Right renal pelvis (tissue), 4 donors: ENCODE measurements at regions not wholly inside any gene's neighbourhood (a gene's known extent, or its start where the extent isn't known, plus 50 kb on each side); places are given as distances from the start of the nearest gene placed in this dataset.
"Not testable (repeated sequence)": the region's sequence is repeated elsewhere in the genome, so short reads cannot be mapped to it uniquely, and the experiment has no call there.

ENCODE experiments used
- DNase-seq, 4 donors: peaks; one replicate each; pipeline ENCODE4 v3.0.0-alpha.2; 2013; ENCODE audit warnings: low read depth in 4 of 4, low spot score in 3 of 4, missing footprints in 1 of 4

- DNase-seq: peak in 1 of 4 donors; percentile 8
Measured at GRCh38 chr15:32342772-32343199, 60.3 kb downstream of the GOLGA8K start.

GRCh38 chr15:32342268-32342667 lies 60.8 kb downstream of the GOLGA8K start:
- not testable (repeated sequence) for DNase-seq

GRCh38 chr15:32341530-32341929 lies 61.6 kb downstream of the GOLGA8K start:
- not testable (repeated sequence) for DNase-seq

- not testable (repeated sequence) for DNase-seq
Measured at GRCh38 chr15:32336804-32337203, 66.3 kb downstream of the GOLGA8K start.

GRCh38 chr15:32323353-32323752 lies 79.7 kb downstream of the GOLGA8K start:
- not testable (repeated sequence) for DNase-seq

- DNase-seq: not testable (repeated sequence)
Measured at GRCh38 chr15:32319247-32319646, 83.8 kb downstream of the GOLGA8K start.

GRCh38 chr15:32316482-32316881 lies 86.6 kb downstream of the GOLGA8K start:
- not testable (repeated sequence) for DNase-seq

GRCh38 chr15:32315079-32315939 lies 87.8 kb downstream of the GOLGA8K start:
- DNase-seq: not testable (repeated sequence)

GRCh38 chr15:32313446-32314209 lies 89.5 kb downstream of the GOLGA8K start:
- DNase-seq: not testable (repeated sequence)

- DNase-seq: not testable (repeated sequence)
Measured at GRCh38 chr15:32312721-32313120, 90.4 kb downstream of the GOLGA8K start.

GRCh38 chr15:32307592-32307991 lies 95.5 kb downstream of the GOLGA8K start:
- not testable (repeated sequence) for DNase-seq

GRCh38 chr15:32276200-32276830 lies 126.8 kb downstream of the GOLGA8K start:
- DNase-seq: not testable (repeated sequence)

GRCh38 chr15:32253958-32254357 lies 149.1 kb downstream of the GOLGA8K start:
- not testable (repeated sequence) for DNase-seq

GRCh38 chr15:32249207-32249606 lies 153.9 kb downstream of the GOLGA8K start:
- DNase-seq: not testable (repeated sequence)

- DNase-seq: not testable (repeated sequence)
Measured at GRCh38 chr15:32243727-32244126, 159.4 kb downstream of the GOLGA8K start.

- DNase-seq: not testable (repeated sequence)
Measured at GRCh38 chr15:32242780-32243528, 160.1 kb downstream of the GOLGA8K start.

GRCh38 chr15:32227410-32228114 lies 175.5 kb downstream of the GOLGA8K start:
- not testable (repeated sequence) for DNase-seq

- no peak for DNase-seq
Measured at GRCh38 chr15:32222716-32223115, 180.4 kb downstream of the GOLGA8K start.
